Activated CD4-positive, alpha-beta T cell treated with anti-CD3 and anti-CD28 coated beads, Interleukin-2, amount 10 ng/mL, durations not matched to agents 24 days and 14 days (primary cell): ENCODE measurements at regions not wholly inside any gene's neighbourhood (a gene's known extent, or its start where the extent isn't known, plus 50 kb on each side); places are given as distances from the start of the nearest gene placed in this dataset.

Experiments used
- DNase-seq: peaks from one replicate; pipeline ENCODE4 v3.0.0; 2022
- H3K27ac Mint-ChIP-seq: one replicate; pipeline ENCODE4 v1.8.0; 2022; ENCODE audit warnings: mild to moderate bottlenecking, mixed read lengths
- H3K27me3 Mint-ChIP-seq: one replicate; pipeline ENCODE4 v1.8.0; 2022; ENCODE audit warnings: mixed read lengths
- H3K36me3 Mint-ChIP-seq: one replicate; pipeline ENCODE4 v1.8.0; 2022; ENCODE audit warnings: low read depth, mild to moderate bottlenecking, mixed read lengths
- H3K4me1 Mint-ChIP-seq: one replicate; pipeline ENCODE4 v1.8.0; 2021; ENCODE audit warnings: mixed read lengths
- H3K4me3 Mint-ChIP-seq: one replicate; pipeline ENCODE4 v1.8.0; 2022; ENCODE audit warnings: mild to moderate bottlenecking, moderate library complexity, mixed read lengths
- H3K9me3 Mint-ChIP-seq: one replicate; pipeline ENCODE4 v1.8.0; 2021; ENCODE audit warnings: mixed read lengths
- intact Hi-C: fragments of 100-400 bp; cut with micrococcal nuclease; formaldehyde crosslinking; loops from one replicate; pipeline ENCODE4 v1.15.1; 2023

- peaks cover 4% of the 10 kb centered on the region for H3K27me3 Mint-ChIP-seq
These were observed 126.3 kb upstream of the NANOGP8 start for GRCh38 chr15:35211240-35211902.

GRCh38 chr15:35210370-35210769, 125.3 kb upstream of the NANOGP8 start:
- DNase-seq, result no peak
- intact Hi-C loops, result no loop called here
- Mint-ChIP-seq H3K4me3 (no peak overlapping the region), H3K36me3 (no peaks in the 10 kb centered on the region), H3K27me3 (peaks cover 4% of the 10 kb centered on the region), H3K9me3 (no peaks in the 10 kb centered on the region), H3K4me1 (no peaks in the 10 kb centered on the region), H3K27ac (no peak overlapping the region)

More at GRCh38 chr15:35211240-35211902, 126.3 kb upstream of the NANOGP8 start:
- intact Hi-C loops, result no loop called here
- Mint-ChIP-seq H3K4me1 (no peaks in the 10 kb centered on the region), H3K4me3 (no peak overlapping the region), H3K9me3 (no peaks in the 10 kb centered on the region), H3K36me3 (no peaks in the 10 kb centered on the region), H3K27ac (no peak overlapping the region)
- DNase-seq, result no peak

GRCh38 chr15:35209838-35210237, 124.7 kb upstream of the NANOGP8 start:
- intact Hi-C loops, result no loop called here
- H3K4me3 Mint-ChIP-seq, result no peak overlapping the region
- no peak for DNase-seq
- no peaks in the 10 kb centered on the region for H3K36me3 Mint-ChIP-seq
- peaks cover 4% of the 10 kb centered on the region for H3K27me3 Mint-ChIP-seq
- H3K4me1 Mint-ChIP-seq, result no peaks in the 10 kb centered on the region
- no peak overlapping the region for H3K27ac Mint-ChIP-seq
- H3K9me3 Mint-ChIP-seq, result no peaks in the 10 kb centered on the region

GRCh38 chr15:35208353-35208752, 123.3 kb upstream of the NANOGP8 start:
- H3K27ac Mint-ChIP-seq, result no peak overlapping the region
- H3K4me1 Mint-ChIP-seq, result no peaks in the 10 kb centered on the region
- no peak for DNase-seq
- H3K4me3 Mint-ChIP-seq, result no peak overlapping the region
- no peaks in the 10 kb centered on the region for H3K36me3 Mint-ChIP-seq
- H3K27me3 Mint-ChIP-seq, result peaks cover 4% of the 10 kb centered on the region
- no peaks in the 10 kb centered on the region for H3K9me3 Mint-ChIP-seq
- intact Hi-C loops, result no loop called here

- Mint-ChIP-seq H3K9me3 (no peaks in the 10 kb centered on the region), H3K27ac (no peak overlapping the region), H3K36me3 (no peaks in the 10 kb centered on the region), H3K27me3 (peaks cover 2% of the 10 kb centered on the region), H3K4me3 (no peak overlapping the region), H3K4me1 (no peaks in the 10 kb centered on the region)
- peak; percentile 57 for DNase-seq
- intact Hi-C loops, result loop anchor here (1.0 kb wide), 1 partner anchor 128 kb away; no protein-coding TSS in a partner anchor
These were observed 121.1 kb upstream of the NANOGP8 start for GRCh38 chr15:35206060-35206675.

- no peaks in the 10 kb centered on the region for H3K36me3 Mint-ChIP-seq
- no peak for DNase-seq
- intact Hi-C loops, result no loop called here
These were observed 113.1 kb upstream of the NANOGP8 start for GRCh38 chr15:35198197-35198596.

GRCh38 chr15:35197754-35198153, 112.7 kb upstream of the NANOGP8 start:
- H3K36me3 Mint-ChIP-seq, result no peaks in the 10 kb centered on the region
- no peaks in the 10 kb centered on the region for H3K4me1 Mint-ChIP-seq
- no peaks in the 10 kb centered on the region for H3K9me3 Mint-ChIP-seq
- no peak for DNase-seq
- intact Hi-C loops, result no loop called here
- H3K27me3 Mint-ChIP-seq, result no peaks in the 10 kb centered on the region
- H3K27ac Mint-ChIP-seq, result no peak overlapping the region
- no peak overlapping the region for H3K4me3 Mint-ChIP-seq

More at GRCh38 chr15:35198197-35198596, 113.1 kb upstream of the NANOGP8 start:
- no peaks in the 10 kb centered on the region for H3K9me3 Mint-ChIP-seq
- no peak overlapping the region for H3K27ac Mint-ChIP-seq
- no peaks in the 10 kb centered on the region for H3K4me1 Mint-ChIP-seq
- no peak overlapping the region for H3K4me3 Mint-ChIP-seq
- H3K27me3 Mint-ChIP-seq, result no peaks in the 10 kb centered on the region

GRCh38 chr15:35197306-35197705, 112.2 kb upstream of the NANOGP8 start:
- Mint-ChIP-seq H3K27me3 (no peaks in the 10 kb centered on the region), H3K27ac (no peak overlapping the region), H3K4me1 (no peaks in the 10 kb centered on the region), H3K9me3 (no peaks in the 10 kb centered on the region), H3K36me3 (no peaks in the 10 kb centered on the region), H3K4me3 (no peak overlapping the region)
- intact Hi-C loops, result no loop called here
- DNase-seq, result no peak

GRCh38 chr15:35196273-35196672, 111.2 kb upstream of the NANOGP8 start:
- no peak for DNase-seq
- intact Hi-C loops, result no loop called here
- H3K36me3 Mint-ChIP-seq, result no peaks in the 10 kb centered on the region
- H3K4me1 Mint-ChIP-seq, result no peaks in the 10 kb centered on the region
- no peak overlapping the region for H3K27ac Mint-ChIP-seq
- no peak overlapping the region for H3K4me3 Mint-ChIP-seq
- no peaks in the 10 kb centered on the region for H3K27me3 Mint-ChIP-seq
- no peaks in the 10 kb centered on the region for H3K9me3 Mint-ChIP-seq

GRCh38 chr15:35195649-35196048, 110.6 kb upstream of the NANOGP8 start:
- intact Hi-C loops, result no loop called here

GRCh38 chr15:35195031-35195430, 109.9 kb upstream of the NANOGP8 start:
- H3K9me3 Mint-ChIP-seq, result no peaks in the 10 kb centered on the region
- H3K27me3 Mint-ChIP-seq, result no peaks in the 10 kb centered on the region
- no peak overlapping the region for H3K27ac Mint-ChIP-seq
- H3K4me3 Mint-ChIP-seq, result no peak overlapping the region
- intact Hi-C loops, result no loop called here
- no peaks in the 10 kb centered on the region for H3K36me3 Mint-ChIP-seq
- no peak for DNase-seq
- no peaks in the 10 kb centered on the region for H3K4me1 Mint-ChIP-seq

More at GRCh38 chr15:35195649-35196048, 110.6 kb upstream of the NANOGP8 start:
- H3K4me3 Mint-ChIP-seq, result no peak overlapping the region
- H3K36me3 Mint-ChIP-seq, result no peaks in the 10 kb centered on the region
- no peaks in the 10 kb centered on the region for H3K27me3 Mint-ChIP-seq
- H3K4me1 Mint-ChIP-seq, result no peaks in the 10 kb centered on the region
- no peaks in the 10 kb centered on the region for H3K9me3 Mint-ChIP-seq
- no peak for DNase-seq
- H3K27ac Mint-ChIP-seq, result no peak overlapping the region

GRCh38 chr15:35194296-35194695, 109.2 kb upstream of the NANOGP8 start:
- Mint-ChIP-seq H3K27ac (no peak overlapping the region), H3K4me3 (no peak overlapping the region), H3K36me3 (no peaks in the 10 kb centered on the region), H3K27me3 (no peaks in the 10 kb centered on the region), H3K9me3 (no peaks in the 10 kb centered on the region), H3K4me1 (no peaks in the 10 kb centered on the region)
- intact Hi-C loops, result no loop called here
- no peak for DNase-seq

GRCh38 chr15:35191783-35192182, 106.7 kb upstream of the NANOGP8 start:
- no peak for DNase-seq
- H3K27me3 Mint-ChIP-seq, result no peaks in the 10 kb centered on the region
- no peak overlapping the region for H3K4me3 Mint-ChIP-seq
- no peaks in the 10 kb centered on the region for H3K4me1 Mint-ChIP-seq
- no peak overlapping the region for H3K27ac Mint-ChIP-seq
- H3K9me3 Mint-ChIP-seq, result no peaks in the 10 kb centered on the region
- no peaks in the 10 kb centered on the region for H3K36me3 Mint-ChIP-seq
- intact Hi-C loops, result no loop called here

- Mint-ChIP-seq H3K27ac (no peak overlapping the region), H3K9me3 (no peaks in the 10 kb centered on the region), H3K4me1 (peaks cover 2% of the 10 kb centered on the region), H3K36me3 (no peaks in the 10 kb centered on the region), H3K27me3 (no peaks in the 10 kb centered on the region), H3K4me3 (no peak overlapping the region)
- no peak for DNase-seq
- intact Hi-C loops, result no loop called here
These were observed 101.3 kb upstream of the NANOGP8 start for GRCh38 chr15:35186346-35186745.

- DNase-seq, result no peak
- no peaks in the 10 kb centered on the region for H3K27me3 Mint-ChIP-seq
- H3K4me3 Mint-ChIP-seq, result no peak overlapping the region
- no peaks in the 10 kb centered on the region for H3K36me3 Mint-ChIP-seq
- H3K9me3 Mint-ChIP-seq, result no peaks in the 10 kb centered on the region
- H3K27ac Mint-ChIP-seq, result no peak overlapping the region
- intact Hi-C loops, result no loop called here
- peaks cover 2% of the 10 kb centered on the region for H3K4me1 Mint-ChIP-seq
These were observed 99.6 kb upstream of the NANOGP8 start for GRCh38 chr15:35184646-35185045.
